K562 (cell line): ENCODE measurements at regions not wholly inside any gene's neighbourhood (a gene's known extent, or its start where the extent isn't known, plus 50 kb on each side); places are given as distances from the start of the nearest gene placed in this dataset.

Experiments used
- ATAC-seq: fragments of 200-7000 bp; cut with Tn5 transposase; 3 replicates; pipeline ENCODE4 v1.9.1; 2020; ENCODE audit warnings: moderate library complexity
- BruUV-seq: library from RNA; stranded (reverse); fragments of 400-500 nt; replicated peaks from 2 replicates; lab custom pipeline; 2021; lab: Mats Ljungman, UMichigan
- CTCF ChIA-PET: fragments of 300-600 bp; formaldehyde crosslinking; extraction: SDS; loops from one replicate; lab custom pipeline; 2021; ENCODE audit warnings: low intra/inter-chr PET ratio; lab: Yijun Ruan, JAX
- POLR2A ChIA-PET: fragments of 300-600, 350-650 bp; sonication (Branson Sonifier 250); formaldehyde crosslinking; extraction: SDS; loops from one replicate; lab custom pipeline; 2021; ENCODE audit warnings: antibody characterized with exemption, inconsistent platforms; lab: Yijun Ruan, JAX
- DNase-seq, 4 experiments: peaks; one replicate each; pipeline versions ENCODE4 v3.0.0 to v3.0.0-alpha.2; 2011 to 2018; ENCODE audit warnings: low spot score in 3 of 4, mixed read lengths in 3 of 4; ENCODE audit errors: extremely low read depth in 1 of 4
- FAIRE-seq: peaks from 2 replicates; lab custom pipeline; 2011; peaks lifted over from hg19 to GRCh38; lab: Jason Lieb, UNC
- H2AFZ ChIP-seq: 2 replicates; pipeline ENCODE4 v1.6.0; 2011; ENCODE audit warnings: low read depth, low read length, control low read depth, inconsistent platforms
- H3K27ac ChIP-seq: fragments of 200-600 bp; 3 replicates; pipeline ENCODE4 v1.8.0; 2011; ENCODE audit warnings: low read depth, mild to moderate bottlenecking, control low read depth, inconsistent platforms, low read length, moderate library complexity, mixed read lengths; ENCODE audit errors: extremely low read depth
- H3K27me3 ChIP-seq, 2 experiments: fragments of 300-600 bp in 1 of 2; 2 replicates in 1 of 2; 3 replicates in 1 of 2; pipeline versions ENCODE4 v1.6.0 to v1.8.0; 2011; ENCODE audit warnings: inconsistent platforms in 2 of 2, low read length in 2 of 2, mild to moderate bottlenecking in 1 of 2, mixed read lengths in 1 of 2, moderate library complexity in 1 of 2; ENCODE audit not compliant: control insufficient read depth in 2 of 2, insufficient read depth in 2 of 2
- H3K36me3 ChIP-seq: fragments of 300-600 bp; 3 replicates; pipeline ENCODE4 v1.8.0; 2011; ENCODE audit warnings: mild to moderate bottlenecking, low read length, inconsistent platforms; ENCODE audit not compliant: control insufficient read depth, insufficient read depth
- H3K4me1 ChIP-seq, 2 experiments: fragments of 200-600 bp in 1 of 2; replicated peaks in 1 of 2; 2 replicates in 1 of 2; 3 replicates in 1 of 2; pipeline versions ENCODE4 v1.5.1 to v1.8.0; 2011; ENCODE audit warnings: inconsistent platforms in 2 of 2, low read length in 2 of 2, mild to moderate bottlenecking in 1 of 2, mixed read lengths in 1 of 2, moderate library complexity in 1 of 2; ENCODE audit not compliant: control insufficient read depth in 2 of 2, insufficient read depth in 2 of 2
- H3K4me2 ChIP-seq: 2 replicates; pipeline ENCODE4 v1.6.1; 2011; ENCODE audit warnings: low read length, control low read depth, inconsistent platforms, mixed read lengths; ENCODE audit not compliant: insufficient read depth
- H3K4me3 ChIP-seq: fragments of 200-600 bp; sonication (generic), shearing (Covaris generic); 2 replicates; pipeline ENCODE4 v1.5.1; 2016; ENCODE audit warnings: control low read depth, inconsistent platforms
- H3K79me2 ChIP-seq: fragments of 200-600 bp; 3 replicates; pipeline ENCODE4 v1.8.0; 2011; ENCODE audit warnings: low read length, inconsistent platforms; ENCODE audit not compliant: control insufficient read depth, insufficient read depth
- H3K9ac ChIP-seq, 2 experiments: 2 replicates each; pipeline versions ENCODE4 v1.6.0 to v1.6.1; 2011; ENCODE audit warnings: low read depth in 2 of 2, low read length in 2 of 2, control low read depth in 1 of 2, inconsistent platforms in 1 of 2, mild to moderate bottlenecking in 1 of 2, mixed read lengths in 1 of 2; ENCODE audit not compliant: insufficient read depth in 1 of 2
- H3K9me1 ChIP-seq: one replicate; pipeline ENCODE4 v1.6.0; 2011; ENCODE audit warnings: inconsistent platforms, mild to moderate bottlenecking, low read length, moderate library complexity; ENCODE audit not compliant: control insufficient read depth, insufficient read depth
- H3K9me3 ChIP-seq: replicated peaks from 2 replicates; pipeline ENCODE4 v1.5.1; 2011; ENCODE audit warnings: low read depth, low read length, inconsistent platforms; ENCODE audit not compliant: control insufficient read depth, insufficient read depth
- H4K20me1 ChIP-seq: replicated peaks from 2 replicates; pipeline ENCODE4 v1.6.1; 2011; ENCODE audit warnings: low read length, inconsistent platforms, mixed read lengths; ENCODE audit not compliant: control insufficient read depth, insufficient read depth
- ARID4B ChIP-seq: sonication (generic); formaldehyde crosslinking; IDR thresholded peaks from 2 replicates; pipeline ENCODE4 v1.8.0; 2022; ENCODE audit warnings: mild to moderate bottlenecking, missing genetic modification reagents
- BCL6 ChIP-seq: fragments of 250-450 bp; sonication (Bioruptor Pico); IDR thresholded peaks from 2 replicates; pipeline ENCODE4 v1.4.0; 2020
- CBFA2T3 ChIP-seq: fragments of 450-650 bp; IDR thresholded peaks from 2 replicates; pipeline ENCODE4 v1.6.1; 2017
- CBX5 ChIP-seq: IDR thresholded peaks from 2 replicates; pipeline ENCODE4 v1.6.1; 2014; ENCODE audit warnings: low read depth, borderline replicate concordance
- CXXC5 ChIP-seq: fragments of 250-450 bp; sonication (Bioruptor Pico); IDR thresholded peaks from 2 replicates; pipeline ENCODE4 v1.8.0; 2022; ENCODE audit warnings: inconsistent platforms, mild to moderate bottlenecking, moderate library complexity
- ELF2 ChIP-seq: fragments of 250-450 bp; sonication (Bioruptor Pico); IDR thresholded peaks from 2 replicates; pipeline ENCODE4 v1.5.0; 2021; ENCODE audit warnings: mild to moderate bottlenecking
- GATAD2A ChIP-seq: fragments of 450-650 bp; IDR thresholded peaks from 2 replicates; pipeline ENCODE4 v1.6.1; 2017
- HNRNPLL ChIP-seq: fragments of 200-400 bp; formaldehyde crosslinking; IDR thresholded peaks from 2 replicates; pipeline ENCODE4 v1.6.1; 2017; ENCODE audit warnings: low read length, low read depth, mild to moderate bottlenecking; ENCODE audit not compliant: poor library complexity, severe bottlenecking
- IRF2 ChIP-seq: sonication (generic); formaldehyde crosslinking; IDR thresholded peaks from 2 replicates; pipeline ENCODE4 v1.8.1; 2022; ENCODE audit warnings: mild to moderate bottlenecking, missing genetic modification reagents
- JUNB ChIP-seq: fragments of 450-650 bp; formaldehyde crosslinking; conservative IDR thresholded peaks from 2 replicates; pipeline ENCODE4 v1.4.0; 2020; ENCODE audit warnings: mild to moderate bottlenecking
- KLF1 ChIP-seq: fragments of 450-650 bp; IDR thresholded peaks from 2 replicates; pipeline ENCODE4 v1.6.1; 2016; ENCODE audit warnings: missing genetic modification characterization, missing compliant biosample characterization
- MNT ChIP-seq, 2 experiments: fragments of 450-650 bp; conservative IDR thresholded peaks; 2 replicates each; pipeline ENCODE4 v1.6.1; 2017; ENCODE audit warnings: mild to moderate bottlenecking in 2 of 2, moderate library complexity in 2 of 2
- MYC ChIP-seq, 2 experiments: fragments of 250-450 bp in 1 of 2; sonication (Bioruptor Pico) in 1 of 2; IDR thresholded peaks; 2 replicates each; pipeline versions ENCODE4 v1.5.1 to v1.6.1; 2012 to 2021; ENCODE audit warnings: low read depth in 2 of 2, borderline replicate concordance in 1 of 2, improper control_type of control experiment in 1 of 2, low read length in 1 of 2, mild to moderate bottlenecking in 1 of 2, moderate library complexity in 1 of 2
- NFYB ChIP-seq: IDR thresholded peaks from 2 replicates; pipeline ENCODE4 v1.6.1; 2011; ENCODE audit warnings: mild to moderate bottlenecking, moderate library complexity; ENCODE audit not compliant: insufficient read length; ENCODE audit errors: extremely low read depth
- SUPT5H ChIP-seq: fragments of 450-650 bp; IDR thresholded peaks from 2 replicates; pipeline ENCODE4 v1.6.1; 2016
- TCF3 ChIP-seq: sonication (generic); formaldehyde crosslinking; IDR thresholded peaks from 2 replicates; pipeline ENCODE4 v1.4.0; 2020; ENCODE audit warnings: mild to moderate bottlenecking, missing genetic modification reagents
- THRA ChIP-seq: fragments of 450-650 bp; IDR thresholded peaks from 2 replicates; pipeline ENCODE4 v1.6.1; 2017; ENCODE audit warnings: mild to moderate bottlenecking, moderate library complexity
- ZNF133 ChIP-seq: fragments of 250-450 bp; sonication (Bioruptor Pico); IDR thresholded peaks from 2 replicates; pipeline ENCODE4 v1.4.0; 2020; ENCODE audit warnings: mild to moderate bottlenecking
- WGBS: fragments of 100-300 bp; shearing (Covaris generic); methylation state at CpG from one replicate; pipeline ENCODE4 v1.1.6; 2016; ENCODE audit warnings: low coverage, mixed read lengths; ENCODE audit not compliant: insufficient coverage; ENCODE audit errors: missing lambda C conversion rate; 5-methylcytosine and 5-hydroxymethylcytosine counted together
- in situ Hi-C: fragments of 300-500 bp; cut with MboI; formaldehyde crosslinking; loops from 4 replicates; pipeline ENCODE4 v1.15.0; 2018; ENCODE audit warnings: inconsistent platforms, mixed read lengths
- intact Hi-C: fragments of 100-400 bp; cut with micrococcal nuclease; formaldehyde crosslinking; loops from 2 replicates; pipeline ENCODE4 v1.14.2; 2022

GRCh38 chr16:86753399-86753798 lies 175.1 kb downstream of the FOXL1 start:
- H3K79me2 ChIP-seq = no peaks in the 10 kb centered on the region
- intact Hi-C loops = no loop called here
- DNase-seq (peak in 1 of 4 experiments; percentile 20), FAIRE-seq (no peak), ATAC-seq (0 out of 3 replicates have a peak, but pooled peaks have one; percentile 23)
- 2% methylated on average over 15 of the region's 15 CpGs for WGBS
- peaks cover 0 to 3% of the 10 kb centered on the region in 2 experiments; a peak in 2 of 5 replicates for H3K4me1 ChIP-seq
- H4K20me1 ChIP-seq = peaks cover 5% of the 10 kb centered on the region; the same call in 1 of the 2 replicates
- no peak overlapping the region for H3K9ac ChIP-seq
- BruUV-seq = no TSS peak
- no peak overlapping the region for H3K27ac ChIP-seq
- ChIA-PET POLR2A (interaction anchor here (1.1 to 1.3 kb wide), 2 partner anchors 11 to 13 kb away, joined by 3 read pairs; no protein-coding TSS in a partner anchor), CTCF (no interaction called here)
- no peaks in the 10 kb centered on the region for H3K36me3 ChIP-seq
- no peaks in the 10 kb centered on the region for H3K9me1 ChIP-seq
- H3K27me3 ChIP-seq = peaks cover 24 to 72% of the 10 kb centered on the region in 2 experiments; a peak in 4 of 5 replicates
- no peak overlapping the region for H3K4me3 ChIP-seq
- in situ Hi-C loops = no loop called here
- H3K9me3 ChIP-seq = no peaks in the 10 kb centered on the region
- no peak overlapping the region for H3K4me2 ChIP-seq
- no peak overlapping the region for H2AFZ ChIP-seq
- TF ChIP-seq ELF2 (CRISPR knock-in tag) (no peak), CBFA2T3 (peak; percentile 53), KLF1 (no peak), CXXC5 (CRISPR knock-in tag) (peak; percentile 28; the same call in 1 of the 2 replicates), CBX5 (no peak), GATAD2A (no peak), HNRNPLL (no peak), SUPT5H (no peak), NFYB (no peak), JUNB (CRISPR knock-in tag) (no peak), BCL6 (CRISPR knock-in tag) (no peak), THRA (no peak), MNT (conservative IDR thresholded peaks at IDR 0.05) (peak; percentile 37 to 43; a peak in 1 of 4 replicates), IRF2 (CRISPR knock-in tag) (no peak), MYC (IDR thresholded peaks at IDR 0.05; ENCODE audit: low read depth, low read length) (0 out of 2 replicates have a peak, but pooled peaks have one; percentile 9), MYC (CRISPR knock-in tag; IDR thresholded peaks at IDR 0.05; ENCODE audit: borderline replicate concordance, low read depth) (no peak), ZNF133 (CRISPR knock-in tag) (no peak), ARID4B (CRISPR knock-in tag) (no peak), TCF3 (CRISPR knock-in tag) (peak; percentile 50; the same call in 1 of the 2 replicates)
